ENCODE measurements at regions not wholly inside any gene's neighbourhood (a gene's known extent, or its start where the extent isn't known, plus 50 kb on each side); places are given as distances from the start of the nearest gene placed in this dataset.

- ChIA-PET CTCF (no interaction called here), POLR2A (no interaction called here)
- intact Hi-C loops (cut with micrococcal nuclease; ENCODE audit: unreplicated experiment) (no loop called here), in situ Hi-C loops (cut with HindIII; ENCODE audit: low pct_unique_long_range_greater_than_20kb, low sequenced_read_pairs) (no loop called here)
- Histone ChIP-seq H3K27ac (ENCODE audit: low read length) (peak overlapping the region; percentile 36; the same call in 1 of the 2 replicates), H3K4me1 (ENCODE audit: control insufficient read depth, insufficient read depth, low read length) (no peaks in the 10 kb centered on the region), H3K9me3 (ENCODE audit: control insufficient read depth, insufficient read depth, low read depth, low read length) (peaks cover 23% of the 10 kb centered on the region), H3K4me3 (ENCODE audit: low read depth in 2 of 2, low read length in 2 of 2) (no peak overlapping the region), H3K36me3 (ENCODE audit: control insufficient read depth, insufficient read depth, low read length) (no peaks in the 10 kb centered on the region), H3K27me3 (ENCODE audit: control insufficient read depth, insufficient read depth, low read length) (no peaks in the 10 kb centered on the region)
- no peak for DNase-seq (ENCODE audit: low read depth, low spot score)
- no TSS peak for BruUV-seq (replicated peaks)
- ATAC-seq: no peak
- TF ChIP-seq TCF7L2 (IDR thresholded peaks at IDR 0.05; ENCODE audit: low read depth, low read length): no peak
- TF ChIP-seq, protein P1, sequence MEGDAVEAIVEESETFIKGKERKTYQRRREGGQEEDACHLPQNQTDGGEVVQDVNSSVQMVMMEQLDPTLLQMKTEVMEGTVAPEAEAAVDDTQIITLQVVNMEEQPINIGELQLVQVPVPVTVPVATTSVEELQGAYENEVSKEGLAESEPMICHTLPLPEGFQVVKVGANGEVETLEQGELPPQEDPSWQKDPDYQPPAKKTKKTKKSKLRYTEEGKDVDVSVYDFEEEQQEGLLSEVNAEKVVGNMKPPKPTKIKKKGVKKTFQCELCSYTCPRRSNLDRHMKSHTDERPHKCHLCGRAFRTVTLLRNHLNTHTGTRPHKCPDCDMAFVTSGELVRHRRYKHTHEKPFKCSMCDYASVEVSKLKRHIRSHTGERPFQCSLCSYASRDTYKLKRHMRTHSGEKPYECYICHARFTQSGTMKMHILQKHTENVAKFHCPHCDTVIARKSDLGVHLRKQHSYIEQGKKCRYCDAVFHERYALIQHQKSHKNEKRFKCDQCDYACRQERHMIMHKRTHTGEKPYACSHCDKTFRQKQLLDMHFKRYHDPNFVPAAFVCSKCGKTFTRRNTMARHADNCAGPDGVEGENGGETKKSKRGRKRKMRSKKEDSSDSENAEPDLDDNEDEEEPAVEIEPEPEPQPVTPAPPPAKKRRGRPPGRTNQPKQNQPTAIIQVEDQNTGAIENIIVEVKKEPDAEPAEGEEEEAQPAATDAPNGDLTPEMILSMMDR (IDR thresholded peaks at IDR 0.05): no peak
- TF ChIP-seq, protein P2, sequence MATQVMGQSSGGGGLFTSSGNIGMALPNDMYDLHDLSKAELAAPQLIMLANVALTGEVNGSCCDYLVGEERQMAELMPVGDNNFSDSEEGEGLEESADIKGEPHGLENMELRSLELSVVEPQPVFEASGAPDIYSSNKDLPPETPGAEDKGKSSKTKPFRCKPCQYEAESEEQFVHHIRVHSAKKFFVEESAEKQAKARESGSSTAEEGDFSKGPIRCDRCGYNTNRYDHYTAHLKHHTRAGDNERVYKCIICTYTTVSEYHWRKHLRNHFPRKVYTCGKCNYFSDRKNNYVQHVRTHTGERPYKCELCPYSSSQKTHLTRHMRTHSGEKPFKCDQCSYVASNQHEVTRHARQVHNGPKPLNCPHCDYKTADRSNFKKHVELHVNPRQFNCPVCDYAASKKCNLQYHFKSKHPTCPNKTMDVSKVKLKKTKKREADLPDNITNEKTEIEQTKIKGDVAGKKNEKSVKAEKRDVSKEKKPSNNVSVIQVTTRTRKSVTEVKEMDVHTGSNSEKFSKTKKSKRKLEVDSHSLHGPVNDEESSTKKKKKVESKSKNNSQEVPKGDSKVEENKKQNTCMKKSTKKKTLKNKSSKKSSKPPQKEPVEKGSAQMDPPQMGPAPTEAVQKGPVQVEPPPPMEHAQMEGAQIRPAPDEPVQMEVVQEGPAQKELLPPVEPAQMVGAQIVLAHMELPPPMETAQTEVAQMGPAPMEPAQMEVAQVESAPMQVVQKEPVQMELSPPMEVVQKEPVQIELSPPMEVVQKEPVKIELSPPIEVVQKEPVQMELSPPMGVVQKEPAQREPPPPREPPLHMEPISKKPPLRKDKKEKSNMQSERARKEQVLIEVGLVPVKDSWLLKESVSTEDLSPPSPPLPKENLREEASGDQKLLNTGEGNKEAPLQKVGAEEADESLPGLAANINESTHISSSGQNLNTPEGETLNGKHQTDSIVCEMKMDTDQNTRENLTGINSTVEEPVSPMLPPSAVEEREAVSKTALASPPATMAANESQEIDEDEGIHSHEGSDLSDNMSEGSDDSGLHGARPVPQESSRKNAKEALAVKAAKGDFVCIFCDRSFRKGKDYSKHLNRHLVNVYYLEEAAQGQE (IDR thresholded peaks at IDR 0.05; ENCODE audit: insufficient read depth in 1 of 2, low read depth in 2 of 2, low read length in 1 of 2): no peak
- no peak for TF ChIP-seq POLR2AphosphoS5 (IDR thresholded peaks at IDR 0.05; ENCODE audit: low read depth, low read length)
- no peak for TF ChIP-seq SIN3A (IDR thresholded peaks at IDR 0.05; ENCODE audit: borderline replicate concordance, insufficient read depth, low read depth, low read length)
Measured at GRCh38 chr11:106161775-106162634, 84.5 kb downstream of the AASDHPPT start.

- TF ChIP-seq, protein P2 (IDR thresholded peaks at IDR 0.05; ENCODE audit: insufficient read depth in 1 of 2, low read depth in 2 of 2, low read length in 1 of 2): no peak
- TF ChIP-seq, protein P1 (IDR thresholded peaks at IDR 0.05): no peak
- no peak for TF ChIP-seq TCF7L2 (IDR thresholded peaks at IDR 0.05; ENCODE audit: low read depth, low read length)
- no peak for TF ChIP-seq POLR2AphosphoS5 (IDR thresholded peaks at IDR 0.05; ENCODE audit: low read depth, low read length)
- TF ChIP-seq SIN3A (IDR thresholded peaks at IDR 0.05; ENCODE audit: borderline replicate concordance, insufficient read depth, low read depth, low read length): no peak
- in situ Hi-C loops (cut with HindIII; ENCODE audit: low pct_unique_long_range_greater_than_20kb, low sequenced_read_pairs): no loop called here
- DNase-seq (ENCODE audit: low read depth, low spot score) (no peak), ATAC-seq (no peak)
- Histone ChIP-seq H3K4me1 (ENCODE audit: control insufficient read depth, insufficient read depth, low read length) (no peaks in the 10 kb centered on the region), H3K4me3 (ENCODE audit: low read depth in 2 of 2, low read length in 2 of 2) (no peak overlapping the region), H3K9me3 (ENCODE audit: control insufficient read depth, insufficient read depth, low read depth, low read length) (peaks cover 16% of the 10 kb centered on the region), H3K36me3 (ENCODE audit: control insufficient read depth, insufficient read depth, low read length) (no peaks in the 10 kb centered on the region), H3K27ac (ENCODE audit: low read length) (no peak overlapping the region), H3K27me3 (ENCODE audit: control insufficient read depth, insufficient read depth, low read length) (no peaks in the 10 kb centered on the region)
- ChIA-PET POLR2A (no interaction called here), CTCF (no interaction called here)
- BruUV-seq (replicated peaks): no TSS peak
- intact Hi-C loops (cut with micrococcal nuclease; ENCODE audit: unreplicated experiment): no loop called here
Measured at GRCh38 chr11:106167085-106167484, 89.6 kb downstream of the AASDHPPT start.
